B cell (primary cell): ENCODE measurements at regions not wholly inside any gene's neighbourhood (a gene's known extent, or its start where the extent isn't known, plus 50 kb on each side); places are given as distances from the start of the nearest gene placed in this dataset.

Source experiments
- CTCF ChIP-seq: fragments of 200-600 bp; IDR thresholded peaks from one replicate; pipeline ENCODE4 v1.8.0; 2022; ENCODE audit warnings: antibody characterized with exemption, mild to moderate bottlenecking
- EZH2 ChIP-seq: IDR thresholded peaks from 2 replicates; pipeline ENCODE4 v1.6.1; 2012; ENCODE audit warnings: borderline replicate concordance, low read depth, mild to moderate bottlenecking, moderate library complexity, low read length; ENCODE audit not compliant: insufficient read depth, poor library complexity, severe bottlenecking

- TF ChIP-seq EZH2 (no peak), CTCF (no peak)
Observed at GRCh38 chr5:173542159-173542558, 74.3 kb downstream of the BOD1 start.
